ENCODE measurements at regions not wholly inside any gene's neighbourhood (a gene's known extent, or its start where the extent isn't known, plus 50 kb on each side); places are given as distances from the start of the nearest gene placed in this dataset.
"Not testable (repeated sequence)": the region's sequence is repeated elsewhere in the genome, so short reads cannot be mapped to it uniquely, and the experiment has no call there.

DNA sequence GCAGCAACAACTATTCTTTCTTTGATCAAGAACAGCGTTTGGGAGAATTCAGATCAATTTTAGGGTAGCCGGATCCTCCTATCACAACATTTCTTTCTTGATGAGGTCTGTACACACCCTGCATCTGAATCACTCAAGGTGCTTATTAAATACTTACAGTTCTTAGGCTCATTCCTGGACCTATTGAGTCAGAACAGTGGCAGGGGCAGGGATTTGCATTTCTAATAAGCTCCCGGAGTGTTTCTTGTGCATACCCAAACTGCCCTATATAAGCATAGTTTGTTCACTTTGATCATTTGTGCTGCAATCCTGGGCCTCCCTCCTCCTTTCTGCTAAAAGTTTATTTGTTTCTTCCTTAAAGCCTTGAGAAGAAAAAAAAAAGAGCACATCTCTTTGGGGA lies 80.5 kb upstream of the RPH3A start:
- no peak for DNase-seq (ENCODE audit: low spot score)

DNA sequence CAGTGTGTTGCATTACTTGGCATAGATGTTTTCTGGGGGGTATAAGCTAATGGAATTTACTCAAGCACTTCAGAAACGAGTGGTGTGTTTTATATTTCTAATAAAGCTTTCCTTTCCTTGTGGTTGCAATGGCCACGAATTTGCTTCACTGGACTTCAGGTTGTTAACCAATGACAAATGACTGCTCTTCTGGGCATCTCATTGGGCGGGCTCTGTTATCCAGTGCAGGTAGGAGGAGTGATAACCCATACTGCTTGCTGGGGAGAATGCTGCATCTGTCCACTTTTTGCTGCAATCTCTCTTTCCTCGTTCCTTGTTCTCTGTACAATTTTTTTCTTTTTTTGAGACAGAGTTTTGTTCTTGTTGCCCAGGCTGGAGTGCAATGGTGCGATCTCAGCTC lies 80.0 kb upstream of the RPH3A start:
- no peak for DNase-seq (ENCODE audit: low spot score)

- not testable (repeated sequence) for DNase-seq (ENCODE audit: low spot score)
Measured at GRCh38 chr12:112712751-112713150, 78.8 kb upstream of the RPH3A start.

GRCh38 chr12:112713471-112713870 lies 78.1 kb upstream of the RPH3A start:
- DNase-seq (ENCODE audit: low spot score) = no peak

DNA sequence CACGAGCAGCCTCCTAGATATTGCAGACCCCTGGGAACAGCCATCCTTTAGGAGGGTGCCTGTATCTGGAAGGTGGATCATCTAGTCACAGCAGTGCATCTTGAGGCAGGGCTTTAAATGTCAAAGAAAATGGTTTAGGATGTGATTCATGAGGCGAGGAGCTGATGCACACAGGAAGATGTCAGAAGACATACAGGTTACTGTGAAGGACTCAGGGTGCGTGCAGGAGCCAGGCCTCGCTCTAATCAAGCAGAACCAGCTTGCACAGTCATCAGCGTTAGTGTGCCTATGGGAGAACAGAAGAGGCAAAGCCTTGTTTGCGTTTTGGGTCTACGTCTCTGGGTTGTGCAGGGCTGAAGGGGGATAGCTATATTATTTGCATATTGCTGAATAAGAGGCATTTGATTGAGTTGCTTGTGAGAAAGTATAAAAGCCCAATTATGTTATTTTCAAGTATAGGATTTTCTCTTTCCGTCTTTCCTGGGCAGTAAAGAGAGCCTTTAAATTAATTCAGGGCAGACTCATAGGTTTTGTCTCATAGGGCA lies 77.3 kb upstream of the RPH3A start:
- no peak for DNase-seq (ENCODE audit: low spot score)

GRCh38 chr12:112716099-112717093 lies 75.2 kb upstream of the RPH3A start:
- DNase-seq (ENCODE audit: low spot score) = peak; percentile 12

- DNase-seq (ENCODE audit: low spot score) = no peak
Measured at GRCh38 chr12:112728864-112729263, 62.7 kb upstream of the RPH3A start.

DNA sequence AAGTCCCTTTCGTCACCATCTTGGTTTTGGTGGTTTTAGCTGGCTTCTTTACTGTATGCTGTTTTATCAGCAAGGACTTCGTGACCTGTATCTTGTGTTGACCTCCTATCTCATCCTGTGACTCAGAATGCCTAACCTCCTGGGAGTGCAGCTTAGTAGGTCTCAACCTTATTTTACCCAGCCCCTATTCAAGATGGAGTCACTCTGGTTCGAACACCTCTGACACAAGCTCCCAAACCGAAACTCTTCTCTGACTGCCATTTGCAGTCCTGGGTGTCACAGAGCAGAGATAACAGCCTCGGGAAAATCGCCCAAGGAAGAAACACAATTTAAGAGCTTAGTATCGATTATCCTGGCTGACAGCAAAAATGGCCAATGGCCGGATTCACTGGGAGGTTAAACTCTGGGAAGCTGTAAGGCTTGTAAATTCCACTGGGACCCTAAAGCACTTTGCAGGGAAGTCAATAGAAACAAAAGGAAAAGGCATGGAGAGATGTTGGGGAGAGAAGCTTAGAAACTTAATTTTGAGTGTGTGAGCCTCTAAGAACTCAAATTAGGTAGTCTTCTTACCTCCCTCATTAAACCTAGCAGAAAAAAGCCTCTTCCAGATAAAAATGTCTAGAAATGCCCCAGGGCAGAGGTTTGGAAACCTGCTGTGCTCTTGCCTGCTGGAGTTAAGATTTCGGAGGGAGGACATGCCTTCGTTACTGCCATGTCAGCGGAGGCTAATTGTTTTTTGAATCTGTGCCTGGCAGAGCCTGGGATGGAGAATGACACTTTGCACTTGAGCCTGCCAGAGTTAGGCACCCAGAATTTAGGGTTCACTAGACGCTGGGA lies 56.5 kb upstream of the RPH3A start:
- no peak for DNase-seq (ENCODE audit: low spot score)

GRCh38 chr12:112738531-112738930 lies 53.0 kb upstream of the RPH3A start:
- DNase-seq (ENCODE audit: low spot score) = no peak

GRCh38 chr12:112740387-112740934 lies 51.1 kb upstream of the RPH3A start:
- DNase-seq (ENCODE audit: low spot score) = no peak

DNA sequence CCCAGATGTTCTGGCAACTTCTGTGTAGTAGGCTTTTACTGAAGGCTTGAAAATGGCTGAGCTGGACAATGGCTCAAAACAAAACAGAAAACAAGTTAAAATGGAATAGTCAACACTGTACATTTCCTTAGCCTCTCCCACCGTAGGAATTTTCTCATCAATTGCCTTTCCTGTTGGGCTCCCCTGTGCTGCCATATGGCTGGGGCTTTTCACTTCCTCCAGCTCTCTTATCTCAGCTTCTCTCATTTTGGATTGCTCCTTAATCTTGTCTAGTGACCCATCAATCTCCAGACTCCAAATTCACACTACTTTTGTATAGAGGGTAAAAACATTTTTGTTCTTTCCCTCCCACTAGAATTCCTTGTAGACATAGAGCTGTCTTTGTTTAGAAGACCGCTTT lies 50.4 kb upstream of the RPH3A start:
- no peak for DNase-seq (ENCODE audit: low spot score)

Data from HuH-7 (cell line).